Hepatocyte (in vitro differentiated cells): ENCODE measurements at regions not wholly inside any gene's neighbourhood (a gene's known extent, or its start where the extent isn't known, plus 50 kb on each side); places are given as distances from the start of the nearest gene placed in this dataset.

ENCODE experiments used
- DNase-seq: peaks from one replicate; pipeline ENCODE4 v3.0.0-alpha.2; 2016; ENCODE audit warnings: low spot score
- H2AFZ ChIP-seq: fragments of 200-600 bp; sonication (generic); 2 replicates; pipeline ENCODE4 v1.6.0; 2016; ENCODE audit warnings: antibody characterized with exemption, mild to moderate bottlenecking
- H3K27ac ChIP-seq: fragments of 200-600 bp; sonication (generic); 2 replicates; pipeline ENCODE4 v1.5.1; 2016; ENCODE audit warnings: mild to moderate bottlenecking
- H3K27me3 ChIP-seq: fragments of 200-600 bp; sonication (generic); 2 replicates; pipeline ENCODE4 v1.6.1; 2016
- H3K36me3 ChIP-seq: fragments of 200-600 bp; sonication (generic); replicated peaks from 2 replicates; pipeline ENCODE4 v1.5.1; 2016; ENCODE audit warnings: low read depth; ENCODE audit not compliant: insufficient read depth
- H3K4me1 ChIP-seq: fragments of 200-600 bp; sonication (generic); 2 replicates; pipeline ENCODE4 v1.5.1; 2016; ENCODE audit warnings: mild to moderate bottlenecking, moderate library complexity; ENCODE audit not compliant: insufficient read depth
- H3K4me2 ChIP-seq: fragments of 200-600 bp; sonication (generic); 2 replicates; pipeline ENCODE4 v1.6.0; 2016
- H3K4me3 ChIP-seq: fragments of 200-600 bp; sonication (generic); 2 replicates; pipeline ENCODE4 v1.5.1; 2016; ENCODE audit warnings: mild to moderate bottlenecking
- H3K79me2 ChIP-seq: fragments of 200-600 bp; sonication (generic); 2 replicates; pipeline ENCODE4 v1.6.0; 2017; ENCODE audit warnings: mild to moderate bottlenecking
- H3K9me2 ChIP-seq: fragments of 200-600 bp; sonication (generic); replicated peaks from 2 replicates; pipeline ENCODE4 v1.6.0; 2017; ENCODE audit warnings: mild to moderate bottlenecking; ENCODE audit not compliant: insufficient read depth
- H3K9me3 ChIP-seq: fragments of 200-600 bp; sonication (generic); 2 replicates; pipeline ENCODE4 v1.5.1; 2016; ENCODE audit warnings: low read depth, mild to moderate bottlenecking
- H4K20me1 ChIP-seq: fragments of 200-600 bp; sonication (generic); 2 replicates; pipeline ENCODE4 v1.6.0; 2016; ENCODE audit warnings: mild to moderate bottlenecking; ENCODE audit not compliant: insufficient read depth, poor library complexity, severe bottlenecking
- EZH2 ChIP-seq: fragments of 200-600 bp; sonication (generic); IDR thresholded peaks from 2 replicates; pipeline ENCODE4 v1.6.1; 2016; ENCODE audit warnings: antibody characterized with exemption, mild to moderate bottlenecking, borderline replicate concordance
- EZH2phosphoT487 ChIP-seq: fragments of 200-600 bp; sonication (generic); IDR thresholded peaks from one replicate; pipeline ENCODE4 v1.6.1; 2018; ENCODE audit warnings: antibody characterized with exemption, mild to moderate bottlenecking, low read depth, moderate library complexity; ENCODE audit not compliant: unreplicated experiment, severe bottlenecking
- WGBS: methylation state at CpG from one replicate; pipeline ENCODE4 v1.1.6; 2016; ENCODE audit warnings: low lambda C conversion rate; ENCODE audit errors: missing lambda C conversion rate; 5-methylcytosine and 5-hydroxymethylcytosine counted together
- TF ChIP-seq, protein P1 (sequence below): fragments of 200-600 bp; sonication (generic); IDR thresholded peaks from 2 replicates; pipeline ENCODE4 v1.5.1; 2016; ENCODE audit warnings: antibody characterized with exemption, mild to moderate bottlenecking; ENCODE audit not compliant: poor library complexity

- Histone ChIP-seq H3K27me3 (no peaks in the 10 kb centered on the region), H3K9me2 (no peaks in the 10 kb centered on the region), H3K9me3 (no peaks in the 10 kb centered on the region), H3K4me1 (peaks cover 11% of the 10 kb centered on the region), H2AFZ (peak overlapping the region; percentile 75), H3K36me3 (no peaks in the 10 kb centered on the region), H4K20me1 (no peaks in the 10 kb centered on the region), H3K79me2 (no peaks in the 10 kb centered on the region), H3K4me3 (peak overlapping the region; percentile 43), H3K4me2 (peak overlapping the region; percentile 77), H3K27ac (no peak overlapping the region)
- DNase-seq, result peak; percentile 47
- 6% methylated on average over 16 of the region's 16 CpGs for WGBS
- TF ChIP-seq, protein P1, sequence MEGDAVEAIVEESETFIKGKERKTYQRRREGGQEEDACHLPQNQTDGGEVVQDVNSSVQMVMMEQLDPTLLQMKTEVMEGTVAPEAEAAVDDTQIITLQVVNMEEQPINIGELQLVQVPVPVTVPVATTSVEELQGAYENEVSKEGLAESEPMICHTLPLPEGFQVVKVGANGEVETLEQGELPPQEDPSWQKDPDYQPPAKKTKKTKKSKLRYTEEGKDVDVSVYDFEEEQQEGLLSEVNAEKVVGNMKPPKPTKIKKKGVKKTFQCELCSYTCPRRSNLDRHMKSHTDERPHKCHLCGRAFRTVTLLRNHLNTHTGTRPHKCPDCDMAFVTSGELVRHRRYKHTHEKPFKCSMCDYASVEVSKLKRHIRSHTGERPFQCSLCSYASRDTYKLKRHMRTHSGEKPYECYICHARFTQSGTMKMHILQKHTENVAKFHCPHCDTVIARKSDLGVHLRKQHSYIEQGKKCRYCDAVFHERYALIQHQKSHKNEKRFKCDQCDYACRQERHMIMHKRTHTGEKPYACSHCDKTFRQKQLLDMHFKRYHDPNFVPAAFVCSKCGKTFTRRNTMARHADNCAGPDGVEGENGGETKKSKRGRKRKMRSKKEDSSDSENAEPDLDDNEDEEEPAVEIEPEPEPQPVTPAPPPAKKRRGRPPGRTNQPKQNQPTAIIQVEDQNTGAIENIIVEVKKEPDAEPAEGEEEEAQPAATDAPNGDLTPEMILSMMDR, result peak; percentile 76
- no peak for TF ChIP-seq EZH2
- TF ChIP-seq EZH2phosphoT487, result no peak
Measured at GRCh38 chr3:116863822-116864589, 154.4 kb downstream of the TUSC7 start.

GRCh38 chr3:116864590-116864927 lies 155.0 kb downstream of the TUSC7 start:
- H3K9me3 ChIP-seq, result no peaks in the 10 kb centered on the region
- H3K4me2 ChIP-seq, result peak overlapping the region; percentile 77
- H3K27me3 ChIP-seq, result no peaks in the 10 kb centered on the region
- no peak for DNase-seq
- no peaks in the 10 kb centered on the region for H3K36me3 ChIP-seq
- no peak overlapping the region for H3K27ac ChIP-seq
- no peak overlapping the region for H2AFZ ChIP-seq
- WGBS, result 24% methylated on average over 7 of the region's 7 CpGs
- H3K79me2 ChIP-seq, result no peaks in the 10 kb centered on the region
- TF ChIP-seq EZH2phosphoT487 (no peak), EZH2 (no peak)
- TF ChIP-seq, protein P1, result no peak
- no peaks in the 10 kb centered on the region for H4K20me1 ChIP-seq
- peaks cover 11% of the 10 kb centered on the region for H3K4me1 ChIP-seq
- H3K4me3 ChIP-seq, result no peak overlapping the region
- H3K9me2 ChIP-seq, result no peaks in the 10 kb centered on the region

DNA sequence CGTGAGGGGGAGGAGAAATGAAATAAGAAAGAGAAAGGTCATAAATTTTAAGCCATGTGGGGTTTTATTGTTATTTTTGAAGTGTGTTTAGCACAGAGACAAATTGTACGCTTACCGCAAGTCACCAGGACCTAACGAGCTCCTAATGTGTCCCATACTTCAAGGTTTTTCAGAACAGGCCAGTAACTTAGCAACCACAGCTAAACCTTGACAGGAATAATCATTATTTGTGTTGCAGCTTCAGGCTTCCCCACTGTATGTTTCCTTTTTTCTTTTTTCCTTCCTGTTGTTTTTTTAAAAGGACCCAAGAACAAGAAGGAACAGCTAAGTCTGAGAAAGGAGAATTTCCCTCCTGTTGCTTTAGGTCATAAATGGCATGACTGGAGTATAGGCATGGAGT lies 160.8 kb downstream of the TUSC7 start:
- H4K20me1 ChIP-seq, result no peaks in the 10 kb centered on the region
- H3K9me2 ChIP-seq, result no peaks in the 10 kb centered on the region
- no peak overlapping the region for H3K4me2 ChIP-seq
- no peaks in the 10 kb centered on the region for H3K79me2 ChIP-seq
- H3K36me3 ChIP-seq, result no peaks in the 10 kb centered on the region
- H3K27ac ChIP-seq, result no peak overlapping the region
- no peak for DNase-seq
- no peak overlapping the region for H3K4me3 ChIP-seq
- TF ChIP-seq, protein P1, result no peak
- no peak for TF ChIP-seq EZH2phosphoT487
- no peak for TF ChIP-seq EZH2
- no peak overlapping the region for H2AFZ ChIP-seq
- no peaks in the 10 kb centered on the region for H3K9me3 ChIP-seq
- no peaks in the 10 kb centered on the region for H3K4me1 ChIP-seq
- H3K27me3 ChIP-seq, result no peaks in the 10 kb centered on the region
- WGBS, result 62% methylated on average over 4 of the region's 4 CpGs

DNA sequence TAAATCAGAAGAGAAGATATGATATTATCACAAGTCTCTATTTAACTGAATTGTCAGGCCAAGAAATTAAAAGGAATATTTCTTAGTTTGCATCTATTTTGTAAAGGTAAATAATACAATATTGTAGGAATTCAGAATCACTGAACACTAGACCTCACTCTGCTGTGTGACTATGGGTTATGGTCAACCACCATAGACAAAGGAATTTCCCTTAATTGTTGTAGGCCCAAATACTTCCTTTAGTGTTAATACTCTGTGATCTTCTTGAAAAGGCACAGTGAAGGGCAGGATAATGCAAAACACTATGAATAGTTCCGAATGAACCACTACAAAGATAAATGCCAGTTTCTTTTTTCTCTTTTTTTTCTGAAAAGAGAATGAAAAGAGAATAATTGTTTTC lies 162.3 kb downstream of the TUSC7 start:
- no peaks in the 10 kb centered on the region for H3K27me3 ChIP-seq
- H2AFZ ChIP-seq, result no peak overlapping the region

More for the DNA sequence above, 162.3 kb downstream of the TUSC7 start:
- 100% methylated on average over 1 of the region's 1 CpG for WGBS
- Histone ChIP-seq H3K9me2 (no peaks in the 10 kb centered on the region), H3K79me2 (no peaks in the 10 kb centered on the region), H3K4me2 (no peak overlapping the region), H3K27ac (no peak overlapping the region), H4K20me1 (no peaks in the 10 kb centered on the region), H3K4me1 (no peaks in the 10 kb centered on the region), H3K36me3 (no peaks in the 10 kb centered on the region), H3K9me3 (no peaks in the 10 kb centered on the region), H3K4me3 (no peak overlapping the region)
- DNase-seq, result no peak
- TF ChIP-seq, protein P1, result no peak
